Activated T-helper 1 cell treated with Interleukin-2 at 50 U/mL for 16 hours (primary cell): ENCODE measurements at regions not wholly inside any gene's neighbourhood (a gene's known extent, or its start where the extent isn't known, plus 50 kb on each side); places are given as distances from the start of the nearest gene placed in this dataset.
"Not testable (repeated sequence)": the region's sequence is repeated elsewhere in the genome, so short reads cannot be mapped to it uniquely, and the experiment has no call there.

Source experiments
- DNase-seq: peaks from one replicate; pipeline ENCODE4 v3.0.0-alpha.2; 2020; ENCODE audit warnings: low read depth

- not testable (repeated sequence) for DNase-seq
These were observed 166.5 kb downstream of the ADRA2C start for GRCh38 chr4:3932734-3933133.

GRCh38 chr4:3935406-3935805 is 169.2 kb downstream of the ADRA2C start:
- not testable (repeated sequence) for DNase-seq

GRCh38 chr4:3936184-3936583 is 170.0 kb downstream of the ADRA2C start:
- no peak for DNase-seq

GRCh38 chr4:3937849-3938562 is 171.8 kb downstream of the ADRA2C start:
- not testable (repeated sequence) for DNase-seq

GRCh38 chr4:3938676-3939075 is 172.5 kb downstream of the ADRA2C start:
- not testable (repeated sequence) for DNase-seq

GRCh38 chr4:3939954-3940591 is 173.9 kb downstream of the ADRA2C start:
- not testable (repeated sequence) for DNase-seq

GRCh38 chr4:3941735-3942522 is 175.7 kb downstream of the ADRA2C start:
- not testable (repeated sequence) for DNase-seq

GRCh38 chr4:3942569-3942971 is 176.4 kb downstream of the ADRA2C start:
- DNase-seq = peak; percentile 15

- not testable (repeated sequence) for DNase-seq
These were observed 176.9 kb downstream of the ADRA2C start for GRCh38 chr4:3943051-3943450.

GRCh38 chr4:3945511-3946290 is 179.5 kb downstream of the ADRA2C start:
- DNase-seq = no peak

GRCh38 chr4:3946553-3946952 is 180.4 kb downstream of the ADRA2C start:
- not testable (repeated sequence) for DNase-seq

- not testable (repeated sequence) for DNase-seq
These were observed 181.6 kb downstream of the ADRA2C start for GRCh38 chr4:3947761-3948160.

GRCh38 chr4:3948210-3948609 is 182.0 kb downstream of the ADRA2C start:
- DNase-seq = not testable (repeated sequence)

GRCh38 chr4:3949916-3950315 is 183.7 kb downstream of the ADRA2C start:
- DNase-seq = not testable (repeated sequence)

- not testable (repeated sequence) for DNase-seq
These were observed 186.4 kb downstream of the ADRA2C start for GRCh38 chr4:3952443-3953139.

GRCh38 chr4:3953140-3953489 is 186.9 kb downstream of the ADRA2C start:
- not testable (repeated sequence) for DNase-seq

GRCh38 chr4:3954540-3955320 is 188.5 kb downstream of the ADRA2C start:
- peak; percentile 38 for DNase-seq

- DNase-seq = peak; percentile 98
These were observed 189.4 kb downstream of the ADRA2C start for GRCh38 chr4:3955321-3956164.

GRCh38 chr4:3956165-3956867 is 190.1 kb downstream of the ADRA2C start:
- not testable (repeated sequence) for DNase-seq
